Mucosa of descending colon (tissue), 3 donors: ENCODE measurements at regions not wholly inside any gene's neighbourhood (a gene's known extent, or its start where the extent isn't known, plus 50 kb on each side); places are given as distances from the start of the nearest gene placed in this dataset.

Experiments
- ATAC-seq: fragments of 200-7000 bp; cut with Tn5 transposase; one replicate; pipeline ENCODE4 v1.9.1; 2020; ENCODE audit warnings: mild to moderate bottlenecking, moderate library complexity
- DNase-seq, 3 donors: peaks; one replicate each; pipeline ENCODE4 v3.0.0-alpha.2; 2020
- H3K36me3 ChIP-seq: fragments of 200-600 bp; one replicate; pipeline ENCODE4 v1.8.0; 2021; ENCODE audit warnings: low read depth, mild to moderate bottlenecking
- H3K4me1 ChIP-seq: fragments of 200-600 bp; one replicate; pipeline ENCODE4 v1.8.0; 2021; ENCODE audit warnings: low read depth, mild to moderate bottlenecking
- H3K4me3 ChIP-seq: fragments of 200-600 bp; one replicate; pipeline ENCODE4 v1.8.0; 2021; ENCODE audit warnings: mild to moderate bottlenecking
- H3K9me3 ChIP-seq: fragments of 200-600 bp; one replicate; pipeline ENCODE4 v1.8.0; 2021; ENCODE audit warnings: mild to moderate bottlenecking
- CTCF ChIP-seq: fragments of 200-600 bp; IDR thresholded peaks from one replicate; pipeline ENCODE4 v1.8.0; 2022; ENCODE audit warnings: antibody characterized with exemption, mild to moderate bottlenecking
- intact Hi-C, 2 donors: fragments of 100-400 bp; cut with DNase I in 1 of 2; cut with micrococcal nuclease in 1 of 2; formaldehyde crosslinking; loops; one replicate each; pipeline versions ENCODE4 v1.11.0 to v1.11.1; 2022; cut with DNase I, micrococcal nuclease
- donor health status: DM: no; HTN: no; CAD: no; lungs with moderate emphysema.
- donor health status: DM: no; HTN: no; CAD: no.
- donor health status: DM: no; HTN: yes; CAD: no.

- no peak for DNase-seq
- Histone ChIP-seq H3K4me1 (no peaks in the 10 kb centered on the region), H3K4me3 (no peak overlapping the region), H3K9me3 (peaks cover 3% of the 10 kb centered on the region), H3K36me3 (no peaks in the 10 kb centered on the region)
- TF ChIP-seq CTCF: no peak
- ATAC-seq: no peak
- intact Hi-C loops: no loop called here
Measured at GRCh38 chr11:127890030-127890615, 697.2 kb downstream of the ETS1 start.

- no peak for TF ChIP-seq CTCF
- no peaks in the 10 kb centered on the region for H3K36me3 ChIP-seq
- intact Hi-C loops: no loop called here
- no peak for ATAC-seq
- H3K4me3 ChIP-seq: no peak overlapping the region
- H3K9me3 ChIP-seq: peaks cover 3% of the 10 kb centered on the region
- no peak for DNase-seq
- no peaks in the 10 kb centered on the region for H3K4me1 ChIP-seq
Measured at GRCh38 chr11:127888386-127888785, 699.0 kb downstream of the ETS1 start.

- no peak for ATAC-seq
- intact Hi-C loops: no loop called here
- no peaks in the 10 kb centered on the region for H3K36me3 ChIP-seq
- no peak for DNase-seq
- H3K4me3 ChIP-seq: no peak overlapping the region
- no peaks in the 10 kb centered on the region for H3K4me1 ChIP-seq
- no peak for TF ChIP-seq CTCF
- H3K9me3 ChIP-seq: no peaks in the 10 kb centered on the region
Measured at GRCh38 chr11:127875131-127875530, 712.2 kb downstream of the ETS1 start.

GRCh38 chr11:127873478-127873877 lies 713.9 kb downstream of the ETS1 start:
- Histone ChIP-seq H3K36me3 (no peaks in the 10 kb centered on the region), H3K4me1 (no peaks in the 10 kb centered on the region), H3K9me3 (no peaks in the 10 kb centered on the region), H3K4me3 (no peak overlapping the region)
- no peak for ATAC-seq
- intact Hi-C loops: no loop called here
- DNase-seq: no peak
- no peak for TF ChIP-seq CTCF

- H3K4me1 ChIP-seq: no peaks in the 10 kb centered on the region
- intact Hi-C loops: no loop called here
- TF ChIP-seq CTCF: no peak
- no peaks in the 10 kb centered on the region for H3K36me3 ChIP-seq
- no peak overlapping the region for H3K4me3 ChIP-seq
- H3K9me3 ChIP-seq: no peaks in the 10 kb centered on the region
- ATAC-seq (no peak), DNase-seq (no peak)
Measured at GRCh38 chr11:127866109-127866508, 721.2 kb downstream of the ETS1 start.

- Histone ChIP-seq H3K9me3 (no peaks in the 10 kb centered on the region), H3K4me1 (no peaks in the 10 kb centered on the region), H3K36me3 (no peaks in the 10 kb centered on the region), H3K4me3 (no peak overlapping the region)
- ATAC-seq (no peak), DNase-seq (no peak)
- intact Hi-C loops: no loop called here
- TF ChIP-seq CTCF: no peak
Measured at GRCh38 chr11:127864861-127865260, 722.5 kb downstream of the ETS1 start.
